GM10266 (cell line): ENCODE measurements at regions not wholly inside any gene's neighbourhood (a gene's known extent, or its start where the extent isn't known, plus 50 kb on each side); places are given as distances from the start of the nearest gene placed in this dataset.

Source experiments
- DNase-seq: peaks from one replicate; pipeline ENCODE4 v3.0.0; 2012; ENCODE audit errors: extremely low spot score
- CTCF ChIP-seq: IDR thresholded peaks from 2 replicates; pipeline ENCODE4 v1.5.1; 2012; ENCODE audit warnings: mild to moderate bottlenecking, low read depth; ENCODE audit not compliant: control insufficient read depth, insufficient read depth; ENCODE audit errors: missing control alignments

GRCh38 chr1:194717941-194718340, 1531.5 kb upstream of the B3GALT2 start:
- DNase-seq, result no peak
- TF ChIP-seq CTCF, result no peak

- no peak for TF ChIP-seq CTCF
- DNase-seq, result no peak
Observed at GRCh38 chr1:194717334-194717733, 1530.9 kb upstream of the B3GALT2 start.

GRCh38 chr1:194710671-194711070, 1524.3 kb upstream of the B3GALT2 start:
- no peak for DNase-seq
- TF ChIP-seq CTCF, result no peak

- DNase-seq, result no peak
- TF ChIP-seq CTCF, result no peak
Observed at GRCh38 chr1:194709439-194709838, 1523.0 kb upstream of the B3GALT2 start.

- TF ChIP-seq CTCF, result no peak
- no peak for DNase-seq
Observed at GRCh38 chr1:194707074-194707473, 1520.7 kb upstream of the B3GALT2 start.

- DNase-seq, result no peak
- TF ChIP-seq CTCF, result no peak
Observed at GRCh38 chr1:194705123-194705854, 1518.9 kb upstream of the B3GALT2 start.

GRCh38 chr1:194698908-194699318, 1512.5 kb upstream of the B3GALT2 start:
- no peak for TF ChIP-seq CTCF

More at GRCh38 chr1:194698908-194699318, 1512.5 kb upstream of the B3GALT2 start:
- DNase-seq, result no peak
